ENCODE measurements at regions not wholly inside any gene's neighbourhood (a gene's known extent, or its start where the extent isn't known, plus 50 kb on each side); places are given as distances from the start of the nearest gene placed in this dataset.

DNA sequence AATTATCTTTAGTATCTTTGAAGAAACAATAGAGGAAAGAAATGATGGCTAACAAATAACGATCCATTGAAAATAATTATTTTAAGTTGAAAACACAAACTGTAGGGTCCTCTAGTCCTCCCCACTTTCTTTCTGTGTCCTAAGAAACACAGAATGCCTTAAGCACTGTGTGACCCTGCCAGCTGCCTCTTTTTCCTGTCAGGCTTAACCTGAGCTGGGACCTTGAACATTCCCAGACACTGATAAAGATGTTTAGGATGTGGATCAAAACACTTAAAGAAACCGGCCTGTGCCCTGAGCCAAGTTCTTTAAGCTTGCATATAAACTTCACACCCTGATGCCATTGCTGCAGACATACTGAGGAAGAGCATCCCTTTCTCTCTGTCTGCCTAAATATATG lies 755.4 kb upstream of the VRK2 start:
- WGBS, 2 donors = 56 to 70% methylated on average over 2 of the region's 2 CpGs
- Histone ChIP-seq H3K27me3 (no peaks in the 10 kb centered on the region), H3K4me1 (no peaks in the 10 kb centered on the region), H3K27ac (no peak overlapping the region), H3K4me3 (no peak overlapping the region), H3K9me3 (no peaks in the 10 kb centered on the region), H3K36me3 (no peaks in the 10 kb centered on the region)
- TF ChIP-seq POLR2AphosphoS5 (IDR thresholded peaks at IDR 0.05) (no peak), POLR2A (IDR thresholded peaks at IDR 0.05) (no peak), EP300 (IDR thresholded peaks at IDR 0.05) (no peak)
- TF ChIP-seq, protein P1, sequence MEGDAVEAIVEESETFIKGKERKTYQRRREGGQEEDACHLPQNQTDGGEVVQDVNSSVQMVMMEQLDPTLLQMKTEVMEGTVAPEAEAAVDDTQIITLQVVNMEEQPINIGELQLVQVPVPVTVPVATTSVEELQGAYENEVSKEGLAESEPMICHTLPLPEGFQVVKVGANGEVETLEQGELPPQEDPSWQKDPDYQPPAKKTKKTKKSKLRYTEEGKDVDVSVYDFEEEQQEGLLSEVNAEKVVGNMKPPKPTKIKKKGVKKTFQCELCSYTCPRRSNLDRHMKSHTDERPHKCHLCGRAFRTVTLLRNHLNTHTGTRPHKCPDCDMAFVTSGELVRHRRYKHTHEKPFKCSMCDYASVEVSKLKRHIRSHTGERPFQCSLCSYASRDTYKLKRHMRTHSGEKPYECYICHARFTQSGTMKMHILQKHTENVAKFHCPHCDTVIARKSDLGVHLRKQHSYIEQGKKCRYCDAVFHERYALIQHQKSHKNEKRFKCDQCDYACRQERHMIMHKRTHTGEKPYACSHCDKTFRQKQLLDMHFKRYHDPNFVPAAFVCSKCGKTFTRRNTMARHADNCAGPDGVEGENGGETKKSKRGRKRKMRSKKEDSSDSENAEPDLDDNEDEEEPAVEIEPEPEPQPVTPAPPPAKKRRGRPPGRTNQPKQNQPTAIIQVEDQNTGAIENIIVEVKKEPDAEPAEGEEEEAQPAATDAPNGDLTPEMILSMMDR (IDR thresholded peaks at IDR 0.05) = no peak
- intact Hi-C loops (cut with DNase I) = no loop called here
- DNase-seq = no peak

DNA sequence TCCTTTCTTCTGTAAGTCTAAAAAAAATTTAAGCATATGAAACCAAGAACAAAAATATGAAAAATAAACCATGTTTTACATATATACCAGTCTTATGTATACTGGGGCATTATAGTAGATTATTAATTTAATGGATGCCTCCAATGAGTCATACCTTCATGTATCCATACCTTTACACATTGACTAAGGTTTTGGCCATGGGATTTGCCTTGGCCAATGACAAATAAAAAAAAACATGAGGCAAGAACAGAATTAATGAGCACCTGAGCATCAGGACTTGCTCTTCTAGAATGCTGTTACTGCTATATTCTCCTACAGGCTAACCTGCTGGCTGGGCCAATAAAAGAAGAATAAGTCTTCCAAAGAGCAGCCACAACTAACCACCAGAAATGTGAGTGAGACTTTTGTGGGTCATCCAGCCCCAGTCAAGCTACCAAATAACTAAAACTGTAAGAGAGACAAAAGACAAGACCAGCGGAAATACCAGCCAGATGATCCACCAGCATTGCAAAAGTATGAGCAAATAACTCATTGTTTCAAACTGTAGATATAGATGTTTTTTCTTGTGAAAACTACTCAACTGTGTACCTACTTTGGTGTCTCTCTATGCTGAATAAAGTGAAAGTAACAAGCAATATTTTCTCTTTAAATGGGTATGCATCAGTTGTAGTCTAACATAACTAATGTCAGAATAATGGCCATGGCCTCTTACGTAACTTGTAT lies 749.6 kb upstream of the VRK2 start:
- no peak overlapping the region for H3K4me3 ChIP-seq
- no peaks in the 10 kb centered on the region for H3K27me3 ChIP-seq
- no peak overlapping the region for H3K27ac ChIP-seq
- no peak for DNase-seq
- H3K4me1 ChIP-seq = no peaks in the 10 kb centered on the region
- TF ChIP-seq POLR2A (IDR thresholded peaks at IDR 0.05) = no peak
- TF ChIP-seq, protein P1 (IDR thresholded peaks at IDR 0.05) = no peak
- no peak for TF ChIP-seq POLR2AphosphoS5 (IDR thresholded peaks at IDR 0.05)
- no peak for TF ChIP-seq EP300 (IDR thresholded peaks at IDR 0.05)
- no peaks in the 10 kb centered on the region for H3K9me3 ChIP-seq
- intact Hi-C loops (cut with DNase I) = no loop called here
- no peaks in the 10 kb centered on the region for H3K36me3 ChIP-seq
- WGBS, 2 donors = 91 to 95% methylated on average over 2 of the region's 2 CpGs

DNA sequence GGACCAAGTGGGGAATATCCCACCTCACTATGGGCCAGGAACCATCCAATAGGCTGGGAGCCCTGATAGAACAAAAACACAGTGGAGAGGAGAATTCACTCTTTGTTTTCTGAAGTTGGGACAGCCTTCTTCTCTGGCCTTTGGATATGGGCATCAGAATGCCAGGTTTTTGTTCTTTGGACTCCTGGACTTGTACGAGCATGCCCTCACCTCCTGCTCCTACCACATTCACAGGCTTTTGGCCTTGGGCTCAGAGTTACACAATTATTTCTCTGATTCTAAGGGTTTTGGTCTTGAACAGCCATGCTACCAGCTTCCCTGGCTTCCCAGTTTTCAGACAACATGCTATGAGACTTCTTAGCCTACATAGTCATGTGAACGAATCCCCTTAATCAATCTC lies 732.9 kb upstream of the VRK2 start:
- DNase-seq = no peak
- WGBS, 2 donors = 73 to 83% methylated on average over 2 of the region's 2 CpGs
- H3K27me3 ChIP-seq = no peaks in the 10 kb centered on the region
- no peak overlapping the region for H3K4me3 ChIP-seq
- H3K36me3 ChIP-seq = no peaks in the 10 kb centered on the region
- H3K4me1 ChIP-seq = no peaks in the 10 kb centered on the region
- TF ChIP-seq POLR2AphosphoS5 (IDR thresholded peaks at IDR 0.05) (no peak), POLR2A (IDR thresholded peaks at IDR 0.05) (no peak)
- no peak overlapping the region for H3K27ac ChIP-seq
- H3K9me3 ChIP-seq = no peaks in the 10 kb centered on the region
- intact Hi-C loops (cut with DNase I) = no loop called here

DNA sequence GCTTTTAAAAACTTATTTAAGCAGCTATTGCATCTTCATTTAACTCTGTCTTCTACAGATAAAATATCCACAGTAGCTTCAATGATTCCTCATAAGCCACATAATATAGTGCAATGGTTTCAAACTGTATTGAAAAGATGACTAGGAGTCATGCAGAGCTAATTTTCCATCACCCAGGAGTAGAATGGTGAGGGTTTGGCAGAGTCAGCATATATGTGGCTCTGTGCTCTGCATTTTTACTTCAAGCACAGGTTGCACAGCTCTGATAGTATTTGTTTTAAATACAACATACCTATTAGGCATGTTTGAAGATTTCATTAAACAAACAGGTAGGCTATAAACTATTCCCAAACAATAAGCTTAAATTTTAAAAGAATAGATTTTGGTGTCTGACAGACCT lies 731.9 kb upstream of the VRK2 start:
- H3K36me3 ChIP-seq = no peaks in the 10 kb centered on the region
- TF ChIP-seq, protein P1 (IDR thresholded peaks at IDR 0.05) = no peak
- no peak for TF ChIP-seq POLR2A (IDR thresholded peaks at IDR 0.05)
- no peak for TF ChIP-seq EP300 (IDR thresholded peaks at IDR 0.05)
- TF ChIP-seq POLR2AphosphoS5 (IDR thresholded peaks at IDR 0.05) = no peak
- H3K9me3 ChIP-seq = no peaks in the 10 kb centered on the region
- no peaks in the 10 kb centered on the region for H3K27me3 ChIP-seq
- H3K4me1 ChIP-seq = no peaks in the 10 kb centered on the region
- no peak overlapping the region for H3K27ac ChIP-seq
- no peak for DNase-seq
- H3K4me3 ChIP-seq = no peak overlapping the region
- intact Hi-C loops (cut with DNase I) = no loop called here

DNA sequence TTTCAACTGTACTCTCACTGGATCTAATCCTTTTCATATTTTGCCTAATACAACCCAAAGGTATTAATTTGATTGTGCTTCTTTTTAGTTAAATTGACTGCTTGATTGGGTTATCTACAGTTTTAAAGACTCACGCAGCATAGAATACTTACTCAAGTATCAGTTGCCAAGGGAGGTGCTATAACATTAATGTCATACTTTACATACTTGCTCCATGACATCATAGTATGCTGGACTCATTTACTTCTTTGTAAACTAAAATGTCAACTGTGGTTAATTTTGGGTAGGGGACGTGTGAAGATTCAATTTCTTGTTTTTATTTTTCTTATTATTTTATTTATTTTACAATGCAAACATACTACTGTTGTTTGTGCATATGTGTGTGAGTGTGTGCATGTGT lies 716.2 kb upstream of the VRK2 start:
- H3K27ac ChIP-seq = no peak overlapping the region
- no peak overlapping the region for H3K4me3 ChIP-seq
- no peaks in the 10 kb centered on the region for H3K4me1 ChIP-seq
- H3K27me3 ChIP-seq = no peaks in the 10 kb centered on the region
- no peak for DNase-seq
- no peaks in the 10 kb centered on the region for H3K9me3 ChIP-seq
- TF ChIP-seq, protein P1 (IDR thresholded peaks at IDR 0.05) = no peak
- TF ChIP-seq EP300 (IDR thresholded peaks at IDR 0.05) = no peak
- no peak for TF ChIP-seq POLR2AphosphoS5 (IDR thresholded peaks at IDR 0.05)
- no peak for TF ChIP-seq POLR2A (IDR thresholded peaks at IDR 0.05)
- no peaks in the 10 kb centered on the region for H3K36me3 ChIP-seq
- intact Hi-C loops (cut with DNase I) = no loop called here
- WGBS, 2 donors = 26 to 59% methylated on average over 2 of the region's 2 CpGs
